Chondrocyte (in vitro differentiated cells): ENCODE measurements at regions not wholly inside any gene's neighbourhood (a gene's known extent, or its start where the extent isn't known, plus 50 kb on each side); places are given as distances from the start of the nearest gene placed in this dataset.
"Not testable (repeated sequence)": the region's sequence is repeated elsewhere in the genome, so short reads cannot be mapped to it uniquely, and the experiment has no call there.

Experiments
- DNase-seq: peaks from one replicate; pipeline ENCODE4 v3.0.0; 2021; ENCODE audit warnings: mixed read lengths, low spot score
- H3K27ac Mint-ChIP-seq: one replicate; pipeline ENCODE4 v1.8.0; 2021; ENCODE audit warnings: mild to moderate bottlenecking, moderate library complexity, mixed read lengths; ENCODE audit not compliant: unreplicated experiment
- H3K27me3 Mint-ChIP-seq: 2 replicates; pipeline ENCODE4 v1.8.0; 2021; ENCODE audit warnings: low read depth, mixed read lengths
- H3K36me3 Mint-ChIP-seq: 2 replicates; pipeline ENCODE4 v1.8.0; 2021; ENCODE audit warnings: low read depth, mixed read lengths
- H3K4me1 Mint-ChIP-seq: 2 replicates; pipeline ENCODE4 v1.8.0; 2021; ENCODE audit warnings: low read depth, mild to moderate bottlenecking, mixed read lengths
- H3K4me3 Mint-ChIP-seq: one replicate; pipeline ENCODE4 v1.8.0; 2021; ENCODE audit warnings: mild to moderate bottlenecking, moderate library complexity, mixed read lengths; ENCODE audit not compliant: unreplicated experiment
- H3K9me3 Mint-ChIP-seq: 2 replicates; pipeline ENCODE4 v1.8.0; 2021; ENCODE audit warnings: low read depth, mixed read lengths
- TF ChIP-seq, protein P1 (sequence below): fragments of 200-600 bp; sonication (generic); IDR thresholded peaks from 2 replicates; pipeline ENCODE4 v1.5.0; 2021; ENCODE audit warnings: antibody characterized with exemption, mild to moderate bottlenecking, moderate library complexity

DNA sequence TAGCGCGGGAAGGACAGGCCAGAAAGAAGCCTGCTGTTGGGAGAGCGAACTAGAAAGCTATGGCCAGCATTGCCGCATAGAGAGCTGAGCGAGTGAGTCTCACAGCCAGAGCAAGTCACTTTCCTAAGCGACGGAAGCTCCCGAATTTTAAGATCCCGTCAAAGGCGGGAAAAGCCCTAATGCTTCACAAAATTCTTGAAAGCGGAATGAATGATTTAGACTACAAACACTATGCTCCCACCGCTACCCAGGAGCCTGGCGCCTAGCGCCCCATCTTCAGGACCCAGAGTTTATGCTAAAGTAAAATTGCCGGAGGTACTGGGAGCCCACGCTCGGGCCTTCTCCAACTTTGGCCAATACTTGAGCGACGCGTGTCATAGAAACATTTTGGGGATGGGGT lies 409.9 kb upstream of the ESRRG start:
- no peak for DNase-seq

DNA sequence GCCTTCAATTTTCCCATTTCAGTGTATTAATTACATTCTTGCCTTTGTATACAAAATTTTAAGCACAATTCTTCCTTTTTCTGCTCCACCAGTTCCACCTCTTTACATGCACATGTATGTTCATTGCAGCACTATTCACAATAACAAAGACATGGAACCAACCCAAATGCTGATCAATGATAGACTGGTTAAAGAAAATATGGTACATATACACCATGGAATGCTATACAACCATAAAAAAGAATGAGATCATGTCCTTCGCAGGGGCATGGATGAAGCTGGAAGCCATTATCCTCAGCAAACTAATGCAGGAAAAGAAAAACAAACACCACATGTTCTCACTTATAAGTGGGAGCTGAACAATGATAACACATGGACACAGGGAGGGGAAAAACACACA lies 400.1 kb upstream of the ESRRG start:
- H3K36me3 Mint-ChIP-seq, H3K27ac Mint-ChIP-seq, H3K4me3 Mint-ChIP-seq, H3K9me3 Mint-ChIP-seq, DNase-seq, H3K4me1 Mint-ChIP-seq: not testable (repeated sequence)
- peaks cover 12% of the 10 kb centered on the region for H3K27me3 Mint-ChIP-seq

More for the DNA sequence above, 409.9 kb upstream of the ESRRG start:
- TF ChIP-seq, protein P1, sequence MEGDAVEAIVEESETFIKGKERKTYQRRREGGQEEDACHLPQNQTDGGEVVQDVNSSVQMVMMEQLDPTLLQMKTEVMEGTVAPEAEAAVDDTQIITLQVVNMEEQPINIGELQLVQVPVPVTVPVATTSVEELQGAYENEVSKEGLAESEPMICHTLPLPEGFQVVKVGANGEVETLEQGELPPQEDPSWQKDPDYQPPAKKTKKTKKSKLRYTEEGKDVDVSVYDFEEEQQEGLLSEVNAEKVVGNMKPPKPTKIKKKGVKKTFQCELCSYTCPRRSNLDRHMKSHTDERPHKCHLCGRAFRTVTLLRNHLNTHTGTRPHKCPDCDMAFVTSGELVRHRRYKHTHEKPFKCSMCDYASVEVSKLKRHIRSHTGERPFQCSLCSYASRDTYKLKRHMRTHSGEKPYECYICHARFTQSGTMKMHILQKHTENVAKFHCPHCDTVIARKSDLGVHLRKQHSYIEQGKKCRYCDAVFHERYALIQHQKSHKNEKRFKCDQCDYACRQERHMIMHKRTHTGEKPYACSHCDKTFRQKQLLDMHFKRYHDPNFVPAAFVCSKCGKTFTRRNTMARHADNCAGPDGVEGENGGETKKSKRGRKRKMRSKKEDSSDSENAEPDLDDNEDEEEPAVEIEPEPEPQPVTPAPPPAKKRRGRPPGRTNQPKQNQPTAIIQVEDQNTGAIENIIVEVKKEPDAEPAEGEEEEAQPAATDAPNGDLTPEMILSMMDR, result no peak
- Mint-ChIP-seq H3K36me3 (peaks cover 4% of the 10 kb centered on the region), H3K9me3 (no peaks in the 10 kb centered on the region), H3K4me1 (peaks cover 27% of the 10 kb centered on the region), H3K4me3 (no peak overlapping the region), H3K27ac (no peak overlapping the region), H3K27me3 (peaks cover 87% of the 10 kb centered on the region)

DNA sequence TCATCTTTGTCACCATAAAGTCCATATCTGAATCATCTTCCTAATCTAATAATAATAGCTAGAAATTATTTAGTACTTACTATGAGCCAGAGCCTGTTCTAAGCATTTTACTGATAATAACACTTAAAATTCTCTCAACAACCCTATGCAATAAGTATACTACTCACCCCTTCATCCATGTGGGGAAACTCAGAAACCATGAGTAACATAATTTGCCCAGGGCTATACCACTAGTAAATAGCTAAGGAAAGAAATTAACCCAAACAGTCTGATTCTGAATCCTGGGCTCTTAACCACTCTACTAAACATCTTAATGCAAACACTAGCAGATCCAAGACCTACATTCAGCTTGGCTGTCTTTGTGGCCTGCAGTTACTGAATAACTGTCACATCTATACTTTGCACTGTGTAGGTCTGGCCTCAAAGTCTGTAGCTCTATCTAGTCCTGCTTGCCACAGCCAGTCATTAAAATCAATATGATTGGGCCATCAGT lies 394.8 kb upstream of the ESRRG start:
- no peak overlapping the region for H3K4me3 Mint-ChIP-seq
- DNase-seq, result no peak
- peaks cover 5% of the 10 kb centered on the region for H3K9me3 Mint-ChIP-seq
- no peaks in the 10 kb centered on the region for H3K4me1 Mint-ChIP-seq
- TF ChIP-seq, protein P1, result no peak
- H3K27ac Mint-ChIP-seq, result no peak overlapping the region
- no peaks in the 10 kb centered on the region for H3K36me3 Mint-ChIP-seq
- H3K27me3 Mint-ChIP-seq, result peaks cover 9% of the 10 kb centered on the region

DNA sequence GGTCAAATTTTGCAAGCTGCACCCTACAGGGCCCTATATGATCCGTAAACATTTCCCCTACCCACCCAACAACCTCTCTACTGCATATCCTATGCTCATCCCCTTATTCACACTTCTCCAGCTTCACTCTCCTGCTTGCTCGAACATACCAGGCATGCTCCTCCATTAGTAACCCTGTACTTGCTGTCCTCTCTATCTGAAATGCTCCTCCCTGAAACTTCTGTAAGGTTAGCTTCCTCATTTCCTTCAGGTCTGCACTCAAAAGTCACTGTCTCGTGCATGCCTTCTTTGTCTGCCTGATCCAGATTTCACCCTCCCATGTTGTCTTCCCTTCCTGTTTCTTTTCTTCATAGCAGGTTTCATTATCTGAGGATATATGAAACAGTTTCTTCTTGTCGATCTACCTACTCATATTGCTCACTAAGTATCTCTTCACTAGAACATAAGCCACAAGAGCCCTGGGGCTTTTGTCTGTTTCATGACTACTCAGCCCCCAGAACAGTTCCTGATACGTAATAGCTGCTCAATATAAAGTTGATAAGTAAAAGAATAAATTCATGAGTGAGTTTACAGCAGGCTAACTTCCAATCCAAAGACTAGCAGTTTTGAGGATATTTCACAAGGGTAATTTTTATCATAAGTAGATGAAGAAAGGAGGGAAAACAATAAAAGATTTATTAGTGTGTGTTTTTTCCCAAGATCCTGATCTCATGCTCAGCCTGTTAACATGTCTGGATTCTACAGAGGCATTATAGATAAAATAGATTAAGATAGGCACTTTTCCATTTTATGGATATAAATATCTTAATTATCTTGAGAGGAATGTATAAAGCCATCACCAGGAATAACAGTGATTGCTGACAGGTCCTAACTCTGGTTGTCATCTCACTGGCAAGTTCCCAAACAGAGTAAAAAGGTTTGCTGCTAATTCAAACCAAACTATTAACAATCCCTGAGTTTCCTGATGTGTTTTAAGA lies 392.5 kb upstream of the ESRRG start:
- no peaks in the 10 kb centered on the region for H3K36me3 Mint-ChIP-seq
- H3K4me3 Mint-ChIP-seq, result no peak overlapping the region
- H3K4me1 Mint-ChIP-seq, result no peaks in the 10 kb centered on the region
- no peak overlapping the region for H3K27ac Mint-ChIP-seq
- peaks cover 11% of the 10 kb centered on the region for H3K27me3 Mint-ChIP-seq
- H3K9me3 Mint-ChIP-seq, result no peaks in the 10 kb centered on the region
- no peak for DNase-seq
- TF ChIP-seq, protein P1, result no peak

DNA sequence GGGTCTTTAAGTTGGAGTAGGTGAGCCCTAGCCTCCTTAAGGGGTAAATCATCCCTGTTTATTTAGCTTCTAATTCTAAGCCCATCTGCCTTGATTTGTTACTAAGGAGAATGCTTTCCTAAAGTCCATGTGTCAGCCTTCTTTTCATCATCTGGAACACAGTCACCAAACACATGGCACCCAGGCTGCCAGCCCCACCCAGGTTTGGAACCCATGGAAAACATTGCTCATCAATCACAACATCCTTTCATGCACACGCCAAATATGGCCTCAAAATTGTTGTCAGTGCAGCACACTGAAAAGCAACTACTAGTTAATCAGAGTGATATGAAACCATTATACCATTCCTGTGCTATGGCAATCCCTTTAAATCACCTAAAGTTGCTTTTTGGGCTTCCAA lies 386.7 kb upstream of the ESRRG start:
- H3K4me3 Mint-ChIP-seq, result no peak overlapping the region
- H3K27ac Mint-ChIP-seq, result no peak overlapping the region
- H3K27me3 Mint-ChIP-seq, result peaks cover 14% of the 10 kb centered on the region
- TF ChIP-seq, protein P1, result no peak
- H3K9me3 Mint-ChIP-seq, result no peaks in the 10 kb centered on the region
- no peaks in the 10 kb centered on the region for H3K4me1 Mint-ChIP-seq
- DNase-seq, result no peak
- H3K36me3 Mint-ChIP-seq, result no peaks in the 10 kb centered on the region
